ENCODE measurements at regions not wholly inside any gene's neighbourhood (a gene's known extent, or its start where the extent isn't known, plus 50 kb on each side); places are given as distances from the start of the nearest gene placed in this dataset.
"Not testable (repeated sequence)": the region's sequence is repeated elsewhere in the genome, so short reads cannot be mapped to it uniquely, and the experiment has no call there.

DNA sequence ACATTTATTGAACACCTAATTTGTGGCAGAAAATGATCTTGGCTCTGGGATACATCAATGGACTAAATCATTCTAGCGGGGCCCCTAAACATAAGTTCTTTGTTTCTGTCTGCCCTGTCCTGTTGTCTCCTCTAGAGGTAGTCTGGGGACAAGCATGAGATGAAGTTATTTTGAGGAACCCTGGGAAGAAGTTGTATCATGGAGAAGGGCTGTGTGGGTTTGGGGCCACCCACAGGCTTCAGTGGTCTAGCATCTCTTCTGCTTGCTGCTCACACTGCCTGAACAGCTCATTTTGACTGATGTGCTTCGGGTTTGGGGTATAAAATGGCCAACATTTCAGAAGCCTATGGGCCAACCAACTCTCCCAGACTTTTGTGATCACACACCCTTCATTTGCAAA lies 50.3 kb upstream of the OSBPL11 start:
- Histone ChIP-seq H3K27ac (no peak overlapping the region), H3K36me3 (no peaks in the 10 kb centered on the region), H3K4me3 (no peak overlapping the region), H3K27me3 (replicated peaks) (no peaks in the 10 kb centered on the region), H3K4me1 (replicated peaks) (no peaks in the 10 kb centered on the region), H3K9me3 (replicated peaks) (no peaks in the 10 kb centered on the region)
- DNase-seq (ENCODE audit: low read depth in 1 of 2, low spot score in 2 of 2), result no peak

DNA sequence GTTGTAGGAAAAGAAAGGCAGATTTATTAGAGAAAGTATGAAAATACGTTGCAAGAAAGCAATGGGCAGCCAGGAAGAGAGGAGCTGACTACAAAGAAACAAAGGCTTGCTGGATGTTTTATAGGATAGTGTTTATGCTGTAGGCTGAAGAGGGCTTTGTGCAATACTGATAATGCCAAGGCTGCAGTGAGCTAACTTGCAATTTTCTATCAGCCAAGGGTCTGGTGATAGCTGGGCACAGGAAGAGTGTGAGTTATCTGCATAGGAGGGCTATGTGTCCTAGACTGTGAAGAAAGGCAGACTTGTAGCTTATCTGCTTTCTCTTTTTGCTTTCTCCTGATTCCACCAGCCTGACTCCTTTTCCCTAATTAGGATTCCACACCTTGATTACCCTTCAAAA lies 51.3 kb upstream of the OSBPL11 start:
- H3K27ac ChIP-seq, result no peak overlapping the region
- H3K27me3 ChIP-seq (replicated peaks), result no peaks in the 10 kb centered on the region
- no peak for DNase-seq (ENCODE audit: low read depth in 1 of 2, low spot score in 2 of 2)
- no peak overlapping the region for H3K4me3 ChIP-seq
- H3K4me1 ChIP-seq (replicated peaks), result no peaks in the 10 kb centered on the region
- no peaks in the 10 kb centered on the region for H3K36me3 ChIP-seq
- no peaks in the 10 kb centered on the region for H3K9me3 ChIP-seq (replicated peaks)

DNA sequence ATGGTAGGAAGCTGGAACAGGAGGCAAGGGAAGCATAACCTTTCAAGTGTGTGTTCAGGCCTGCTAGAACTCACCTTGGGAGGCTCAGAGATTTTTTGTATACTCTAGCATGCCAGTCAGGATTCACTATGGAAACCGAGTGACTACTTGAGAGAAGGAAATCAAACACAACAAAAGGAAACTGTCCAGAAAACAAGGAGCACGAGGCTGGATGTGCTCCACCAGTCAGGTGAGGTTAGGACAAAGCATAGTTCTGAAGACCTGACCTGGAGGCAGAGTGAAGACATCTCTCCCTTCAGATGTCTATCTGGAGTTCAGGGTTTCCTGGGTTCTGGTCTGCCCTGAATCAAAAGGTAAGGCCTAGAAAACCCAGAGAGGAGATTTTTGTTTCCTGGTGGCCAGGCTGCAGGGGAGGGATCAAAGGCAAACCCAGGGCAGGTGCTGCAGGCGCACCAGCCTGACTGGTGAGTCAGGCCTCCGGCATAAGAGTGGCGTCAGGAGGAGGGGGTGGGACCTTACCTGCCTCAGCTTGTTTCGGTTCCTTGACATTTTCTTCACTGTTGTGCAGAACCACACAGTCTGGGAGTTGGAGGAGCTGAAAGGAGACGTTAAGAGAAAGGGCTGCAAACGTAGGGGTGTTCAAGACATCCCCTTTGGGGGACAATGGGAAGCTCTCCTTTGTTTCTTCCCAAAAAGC lies 52.2 kb upstream of the OSBPL11 start:
- Histone ChIP-seq H3K27ac (no peak overlapping the region), H3K9me3 (replicated peaks) (no peaks in the 10 kb centered on the region), H3K27me3 (replicated peaks) (no peaks in the 10 kb centered on the region), H3K4me1 (replicated peaks) (no peaks in the 10 kb centered on the region), H3K4me3 (no peak overlapping the region), H3K36me3 (no peaks in the 10 kb centered on the region)
- no peak for DNase-seq (ENCODE audit: low read depth in 1 of 2, low spot score in 2 of 2)

- H3K4me1 ChIP-seq (replicated peaks), result no peaks in the 10 kb centered on the region
- DNase-seq (ENCODE audit: low read depth in 1 of 2, low spot score in 2 of 2), result no peak
- no peaks in the 10 kb centered on the region for H3K36me3 ChIP-seq
- no peaks in the 10 kb centered on the region for H3K27me3 ChIP-seq (replicated peaks)
- H3K4me3 ChIP-seq, result no peak overlapping the region
- H3K9me3 ChIP-seq (replicated peaks), result no peaks in the 10 kb centered on the region
- H3K27ac ChIP-seq, result no peak overlapping the region
Observed at GRCh38 chr3:125651244-125651643, 55.9 kb upstream of the OSBPL11 start.

GRCh38 chr3:125652349-125652748 lies 57.1 kb upstream of the OSBPL11 start:
- Histone ChIP-seq H3K4me1 (replicated peaks) (no peaks in the 10 kb centered on the region), H3K4me3 (no peak overlapping the region), H3K27me3 (replicated peaks) (no peaks in the 10 kb centered on the region), H3K27ac (no peak overlapping the region), H3K36me3 (no peaks in the 10 kb centered on the region), H3K9me3 (replicated peaks) (no peaks in the 10 kb centered on the region)
- DNase-seq (ENCODE audit: low read depth in 1 of 2, low spot score in 2 of 2), result no peak

DNA sequence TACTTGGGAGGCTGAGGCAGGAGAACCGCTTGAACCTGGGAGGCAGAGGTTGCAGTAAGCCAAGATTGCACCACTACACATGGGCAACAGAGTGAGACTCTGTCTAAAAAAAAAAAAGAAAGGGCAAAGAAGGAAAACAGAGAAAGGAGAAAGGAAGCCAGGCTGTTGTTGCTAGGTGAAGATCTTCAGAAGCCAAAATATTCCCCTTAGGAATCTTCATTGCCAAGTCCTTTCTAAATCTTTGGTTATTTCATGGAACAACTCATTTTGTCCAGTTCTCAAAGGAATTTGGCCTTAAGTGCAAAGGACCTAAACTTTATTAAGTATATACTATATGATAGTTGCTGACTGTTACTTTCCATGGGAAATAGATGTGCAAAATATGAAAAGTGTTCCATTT lies 59.2 kb upstream of the OSBPL11 start:
- no peaks in the 10 kb centered on the region for H3K27me3 ChIP-seq (replicated peaks)
- no peak overlapping the region for H3K27ac ChIP-seq
- DNase-seq (ENCODE audit: low read depth in 1 of 2, low spot score in 2 of 2), result no peak
- no peaks in the 10 kb centered on the region for H3K4me1 ChIP-seq (replicated peaks)
- no peak overlapping the region for H3K4me3 ChIP-seq
- H3K9me3 ChIP-seq (replicated peaks), result no peaks in the 10 kb centered on the region
- no peaks in the 10 kb centered on the region for H3K36me3 ChIP-seq

- Histone ChIP-seq H3K9me3 (replicated peaks) (no peaks in the 10 kb centered on the region), H3K4me1 (replicated peaks) (no peaks in the 10 kb centered on the region), H3K4me3 (no peak overlapping the region), H3K27me3 (replicated peaks) (no peaks in the 10 kb centered on the region), H3K27ac (no peak overlapping the region), H3K36me3 (no peaks in the 10 kb centered on the region)
- DNase-seq (ENCODE audit: low read depth in 1 of 2, low spot score in 2 of 2), result no peak
Observed at GRCh38 chr3:125662675-125663074, 67.4 kb upstream of the OSBPL11 start.

GRCh38 chr3:125670352-125670751 lies 75.1 kb upstream of the OSBPL11 start:
- Histone ChIP-seq H3K27ac (no peak overlapping the region), H3K27me3 (replicated peaks) (no peaks in the 10 kb centered on the region; the same call in 1 of the 2 replicates), H3K4me3 (no peak overlapping the region), H3K36me3 (no peaks in the 10 kb centered on the region), H3K4me1 (replicated peaks) (no peaks in the 10 kb centered on the region), H3K9me3 (replicated peaks) (no peaks in the 10 kb centered on the region)
- no peak for DNase-seq (ENCODE audit: low read depth in 1 of 2, low spot score in 2 of 2)

GRCh38 chr3:125670945-125671344 lies 75.6 kb upstream of the OSBPL11 start:
- no peak overlapping the region for H3K27ac ChIP-seq
- no peaks in the 10 kb centered on the region for H3K9me3 ChIP-seq (replicated peaks)
- no peak overlapping the region for H3K4me3 ChIP-seq
- no peaks in the 10 kb centered on the region for H3K4me1 ChIP-seq (replicated peaks)
- no peaks in the 10 kb centered on the region for H3K36me3 ChIP-seq
- H3K27me3 ChIP-seq (replicated peaks), result no peaks in the 10 kb centered on the region; the same call in 1 of the 2 replicates
- DNase-seq (ENCODE audit: low read depth in 1 of 2, low spot score in 2 of 2), result no peak

GRCh38 chr3:125671461-125672243 lies 76.4 kb upstream of the OSBPL11 start:
- Histone ChIP-seq H3K4me3 (no peak overlapping the region), H3K27me3 (replicated peaks) (no peaks in the 10 kb centered on the region; the same call in 1 of the 2 replicates), H3K27ac (no peak overlapping the region), H3K4me1 (replicated peaks) (no peaks in the 10 kb centered on the region), H3K9me3 (replicated peaks) (no peaks in the 10 kb centered on the region), H3K36me3 (no peaks in the 10 kb centered on the region)
- no peak for DNase-seq (ENCODE audit: low read depth in 1 of 2, low spot score in 2 of 2)

DNA sequence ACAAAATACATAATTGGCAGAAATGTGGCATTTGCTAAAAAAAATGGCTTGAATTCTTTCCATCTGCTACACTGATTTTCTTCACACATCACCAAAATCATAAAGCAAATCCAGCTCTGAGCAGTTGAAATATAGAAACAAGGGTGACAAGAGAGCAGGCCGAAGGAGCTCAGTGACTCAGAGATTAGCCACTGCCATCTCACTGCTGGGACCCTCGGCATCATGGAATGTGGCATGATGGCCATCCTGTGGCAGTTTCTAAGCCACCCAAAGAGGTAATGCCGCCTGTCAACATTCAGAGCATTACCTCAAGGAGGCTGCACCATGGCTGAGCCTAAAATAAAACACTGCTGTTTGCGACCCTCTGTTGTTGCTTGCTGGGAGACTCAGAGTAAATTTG lies 80.5 kb upstream of the OSBPL11 start:
- Histone ChIP-seq H3K27ac (no peak overlapping the region), H3K4me1 (replicated peaks) (no peaks in the 10 kb centered on the region), H3K27me3 (replicated peaks) (no peaks in the 10 kb centered on the region), H3K9me3 (replicated peaks) (no peaks in the 10 kb centered on the region), H3K4me3 (no peak overlapping the region), H3K36me3 (no peaks in the 10 kb centered on the region)
- no peak for DNase-seq (ENCODE audit: low read depth in 1 of 2, low spot score in 2 of 2)

DNA sequence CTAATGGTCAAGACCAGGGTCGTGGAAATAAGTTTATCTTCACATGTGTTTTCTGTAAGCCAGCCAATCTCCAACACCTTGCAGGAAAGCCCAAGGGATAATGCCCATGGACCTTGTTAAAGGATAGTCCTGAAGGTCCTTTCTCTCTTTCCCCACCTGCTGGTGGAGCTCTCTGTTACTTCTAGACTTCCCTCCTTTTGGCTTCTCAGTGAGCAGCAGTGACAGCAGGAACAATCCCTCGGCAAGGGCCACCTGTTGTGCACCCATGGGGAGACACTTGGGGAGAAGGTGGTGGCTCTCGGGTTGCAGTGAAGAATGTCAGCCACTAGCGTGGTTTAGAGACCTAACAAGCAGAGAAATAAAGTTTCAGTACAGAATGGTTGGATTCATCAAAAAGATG lies 84.0 kb upstream of the OSBPL11 start:
- no peaks in the 10 kb centered on the region for H3K9me3 ChIP-seq (replicated peaks)
- DNase-seq (ENCODE audit: low read depth in 1 of 2, low spot score in 2 of 2), result no peak
- no peaks in the 10 kb centered on the region for H3K4me1 ChIP-seq (replicated peaks)
- no peak overlapping the region for H3K4me3 ChIP-seq
- no peak overlapping the region for H3K27ac ChIP-seq
- H3K36me3 ChIP-seq, result no peaks in the 10 kb centered on the region
- no peaks in the 10 kb centered on the region for H3K27me3 ChIP-seq (replicated peaks)

DNA sequence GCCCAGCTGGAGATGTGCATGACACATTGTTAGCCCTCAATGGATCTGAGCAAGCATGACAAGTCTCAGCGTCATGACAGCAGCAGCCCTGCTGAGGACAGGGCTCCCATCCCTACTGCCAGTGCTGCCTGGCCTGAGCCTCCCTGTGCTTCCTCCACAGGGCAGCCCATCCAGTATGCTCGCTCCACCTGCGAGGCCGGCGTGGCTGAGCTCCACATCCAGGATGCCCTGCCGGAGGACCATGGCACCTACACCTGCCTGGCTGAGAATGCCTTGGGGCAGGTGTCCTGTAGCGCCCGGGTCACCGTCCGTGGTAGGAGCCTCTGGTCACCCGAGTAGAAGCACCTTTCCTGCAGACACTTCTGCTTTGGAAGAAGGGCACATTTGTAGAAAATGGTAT lies 85.8 kb upstream of the OSBPL11 start:
- no peak overlapping the region for H3K4me3 ChIP-seq
- DNase-seq (ENCODE audit: low read depth in 1 of 2, low spot score in 2 of 2), result no peak
- H3K9me3 ChIP-seq (replicated peaks), result no peaks in the 10 kb centered on the region
- no peak overlapping the region for H3K27ac ChIP-seq
- H3K4me1 ChIP-seq (replicated peaks), result no peaks in the 10 kb centered on the region
- H3K36me3 ChIP-seq, result no peaks in the 10 kb centered on the region
- no peaks in the 10 kb centered on the region for H3K27me3 ChIP-seq (replicated peaks)

GRCh38 chr3:125681906-125682305 lies 86.6 kb upstream of the OSBPL11 start:
- DNase-seq (ENCODE audit: low read depth in 1 of 2, low spot score in 2 of 2); H3K4me1 ChIP-seq (replicated peaks); H3K27me3 ChIP-seq (replicated peaks); H3K36me3 ChIP-seq; H3K4me3 ChIP-seq; H3K9me3 ChIP-seq (replicated peaks); H3K27ac ChIP-seq: not testable (repeated sequence)

All from SJSA1 (cell line).